Natural killer cell (primary cell): ENCODE measurements at regions not wholly inside any gene's neighbourhood (a gene's known extent, or its start where the extent isn't known, plus 50 kb on each side); places are given as distances from the start of the nearest gene placed in this dataset.

Source experiments
- ATAC-seq, 3 donors: fragments of 150-1000 bp in 2 of 3; fragments of 200-7000 bp in 1 of 3; cut with Tn5 transposase; 1 replicate in 1 of 3; 2 replicates in 2 of 3; pipeline ENCODE4 v1.10.0; 2021; ENCODE audit warnings: mild to moderate bottlenecking in 2 of 3, moderate library complexity in 2 of 3
- DNase-seq, 2 donors: peaks; one replicate each; pipeline versions ENCODE4 v3.0.0 to v3.0.0-alpha.2; 2013 to 2021; ENCODE audit warnings: mixed read lengths in 1 of 2
- H3K27ac ChIP-seq: one replicate; pipeline ENCODE4 v1.5.1; 2013; ENCODE audit warnings: mild to moderate bottlenecking, low read length
- H3K27me3 ChIP-seq: one replicate; pipeline ENCODE4 v1.6.1; 2013; ENCODE audit warnings: low read length; ENCODE audit not compliant: control insufficient read depth, insufficient read depth
- H3K36me3 ChIP-seq: one replicate; pipeline ENCODE4 v1.6.1; 2013; ENCODE audit warnings: low read length; ENCODE audit not compliant: control insufficient read depth, insufficient read depth
- H3K4me1 ChIP-seq: one replicate; pipeline ENCODE4 v1.6.1; 2013; ENCODE audit warnings: low read length; ENCODE audit not compliant: control insufficient read depth, insufficient read depth
- H3K4me3 ChIP-seq: one replicate; pipeline ENCODE4 v1.5.1; 2013; ENCODE audit warnings: low read length
- H3K9me3 ChIP-seq: one replicate; pipeline ENCODE4 v1.6.1; 2013; ENCODE audit warnings: low read length; ENCODE audit not compliant: control insufficient read depth, insufficient read depth
- H3K27ac Mint-ChIP-seq, 2 donors: one replicate each; pipeline ENCODE4 v1.8.0; 2022; ENCODE audit warnings: mild to moderate bottlenecking in 2 of 2, mixed read lengths in 2 of 2, moderate library complexity in 1 of 2
- H3K27me3 Mint-ChIP-seq, 2 donors: one replicate each; pipeline ENCODE4 v1.8.0; 2022; ENCODE audit warnings: low read depth in 2 of 2, mixed read lengths in 2 of 2
- H3K36me3 Mint-ChIP-seq: one replicate; pipeline ENCODE4 v1.8.0; 2022; ENCODE audit warnings: mixed read lengths
- H3K4me1 Mint-ChIP-seq, 2 donors: one replicate each; pipeline ENCODE4 v1.8.0; 2022; ENCODE audit warnings: mixed read lengths in 2 of 2
- H3K4me3 Mint-ChIP-seq: one replicate; pipeline ENCODE4 v1.8.0; 2022; ENCODE audit warnings: mild to moderate bottlenecking, moderate library complexity, mixed read lengths
- H3K9me3 Mint-ChIP-seq, 2 donors: one replicate each; pipeline ENCODE4 v1.8.0; 2022; ENCODE audit warnings: mixed read lengths in 2 of 2
- CTCF ChIP-seq: fragments of 200-600 bp; IDR thresholded peaks from one replicate; pipeline ENCODE4 v1.8.0; 2022; ENCODE audit warnings: antibody characterized with exemption
- WGBS: methylation state at CpG from one replicate; pipeline ENCODE4 v1.1.7; 2013; ENCODE audit warnings: missing lambda C conversion rate; ENCODE audit not compliant: insufficient coverage; 5-methylcytosine and 5-hydroxymethylcytosine counted together
- intact Hi-C: fragments of 100-400 bp; cut with micrococcal nuclease; formaldehyde crosslinking; loops from one replicate; pipeline ENCODE4 v1.14.2; 2022

- Histone ChIP-seq H3K9me3 (peaks cover 7% of the 10 kb centered on the region), H3K27ac (no peak overlapping the region), H3K4me1 (peaks cover 38% of the 10 kb centered on the region), H3K27me3 (no peaks in the 10 kb centered on the region), H3K36me3 (no peaks in the 10 kb centered on the region), H3K4me3 (no peak overlapping the region)
- TF ChIP-seq CTCF, result no peak
- intact Hi-C loops, result no loop called here
- ATAC-seq (no peak), DNase-seq (no peak)
- H3K4me1 Mint-ChIP-seq, result peaks cover 24 to 48% of the 10 kb centered on the region in 2 donors
- H3K4me3 Mint-ChIP-seq, result no peak overlapping the region
- H3K36me3 Mint-ChIP-seq, result peaks cover 15% of the 10 kb centered on the region
- H3K27me3 Mint-ChIP-seq, result no peaks in the 10 kb centered on the region
- peaks cover 3 to 4% of the 10 kb centered on the region in 2 donors for H3K9me3 Mint-ChIP-seq
- WGBS, result 100% methylated on average over 4 of the region's 5 CpGs
- H3K27ac Mint-ChIP-seq, result no peak overlapping the region
Observed at GRCh38 chr2:8532438-8532837, 149.4 kb upstream of the ID2 start.

GRCh38 chr2:8533923-8534322, 147.9 kb upstream of the ID2 start:
- Mint-ChIP-seq H3K27ac (peak overlapping the region in 1 of 2 donors; percentile 27), H3K27me3 (no peaks in the 10 kb centered on the region), H3K4me3 (no peak overlapping the region), H3K4me1 (peaks cover 29 to 46% of the 10 kb centered on the region in 2 donors), H3K9me3 (peaks cover 3 to 4% of the 10 kb centered on the region in 2 donors), H3K36me3 (peaks cover 15% of the 10 kb centered on the region)
- peaks cover 7% of the 10 kb centered on the region for H3K9me3 ChIP-seq
- H3K27me3 ChIP-seq, result no peaks in the 10 kb centered on the region
- WGBS, result 95% methylated on average over 8 of the region's 8 CpGs
- H3K27ac ChIP-seq, result no peak overlapping the region
- intact Hi-C loops, result no loop called here
- H3K4me1 ChIP-seq, result peaks cover 47% of the 10 kb centered on the region
- no peak for ATAC-seq
- no peak for TF ChIP-seq CTCF
- no peak for DNase-seq
- H3K36me3 ChIP-seq, result no peaks in the 10 kb centered on the region
- H3K4me3 ChIP-seq, result no peak overlapping the region

- ATAC-seq, result no peak
Observed at GRCh38 chr2:8534386-8534728, 147.5 kb upstream of the ID2 start.

More at GRCh38 chr2:8534386-8534728, 147.5 kb upstream of the ID2 start:
- Mint-ChIP-seq H3K27me3 (no peaks in the 10 kb centered on the region), H3K36me3 (peaks cover 15% of the 10 kb centered on the region), H3K4me3 (no peak overlapping the region), H3K27ac (peak overlapping the region in 1 of 2 donors; percentile 27), H3K4me1 (peaks cover 29 to 49% of the 10 kb centered on the region in 2 donors), H3K9me3 (peaks cover 3 to 4% of the 10 kb centered on the region in 2 donors)
- DNase-seq, result no peak
- Histone ChIP-seq H3K4me3 (no peak overlapping the region), H3K36me3 (no peaks in the 10 kb centered on the region), H3K9me3 (peaks cover 7% of the 10 kb centered on the region), H3K27me3 (no peaks in the 10 kb centered on the region), H3K27ac (no peak overlapping the region), H3K4me1 (peaks cover 51% of the 10 kb centered on the region)
- no peak for TF ChIP-seq CTCF
- intact Hi-C loops, result no loop called here
- 71% methylated on average over 12 of the region's 12 CpGs for WGBS
